MCF 10A (cell line): ENCODE measurements at regions not wholly inside any gene's neighbourhood (a gene's known extent, or its start where the extent isn't known, plus 50 kb on each side); places are given as distances from the start of the nearest gene placed in this dataset.
"Not testable (repeated sequence)": the region's sequence is repeated elsewhere in the genome, so short reads cannot be mapped to it uniquely, and the experiment has no call there.

Source experiments
- BruUV-seq: library from RNA; stranded (reverse); fragments of 400-500 nt; replicated peaks from 2 replicates; lab custom pipeline; 2021; lab: Mats Ljungman, UMichigan
- CTCF ChIA-PET: fragments of 300-600 bp; sonication (Branson Sonifier 250); formaldehyde crosslinking; extraction: SDS; loops from one replicate; lab custom pipeline; 2021; ENCODE audit warnings: antibody characterized with exemption, inconsistent platforms; lab: Yijun Ruan, JAX
- POLR2A ChIA-PET: fragments of 300-600, 350-650 bp; sonication (Branson Sonifier 250); formaldehyde crosslinking; extraction: SDS; loops from one replicate; lab custom pipeline; 2020; ENCODE audit warnings: antibody characterized with exemption, inconsistent platforms; lab: Yijun Ruan, JAX
- DNase-seq: peaks from one replicate; pipeline ENCODE4 v3.0.0-alpha.2; 2018; ENCODE audit not compliant: unreplicated experiment
- H3K27ac Mint-ChIP-seq: one replicate; pipeline ENCODE4 v1.8.0; 2022; ENCODE audit warnings: mild to moderate bottlenecking, low read depth, mixed read lengths; ENCODE audit not compliant: unreplicated experiment
- H3K27me3 Mint-ChIP-seq: one replicate; pipeline ENCODE4 v1.8.0; 2022; ENCODE audit warnings: mixed read lengths; ENCODE audit not compliant: insufficient read depth, unreplicated experiment
- H3K36me3 Mint-ChIP-seq: one replicate; pipeline ENCODE4 v1.8.0; 2022; ENCODE audit warnings: mild to moderate bottlenecking, moderate library complexity, mixed read lengths; ENCODE audit not compliant: insufficient read depth, unreplicated experiment
- H3K4me1 Mint-ChIP-seq: one replicate; pipeline ENCODE4 v1.8.0; 2022; ENCODE audit warnings: mixed read lengths; ENCODE audit not compliant: insufficient read depth, unreplicated experiment
- H3K4me3 Mint-ChIP-seq: one replicate; pipeline ENCODE4 v1.8.0; 2022; ENCODE audit warnings: mild to moderate bottlenecking, moderate library complexity, mixed read lengths; ENCODE audit not compliant: unreplicated experiment
- H3K9me3 Mint-ChIP-seq: one replicate; pipeline ENCODE4 v1.8.0; 2022; ENCODE audit warnings: mixed read lengths; ENCODE audit not compliant: unreplicated experiment
- CTCF ChIP-seq: fragments of 200-600 bp; IDR thresholded peaks from one replicate; pipeline ENCODE4 v1.8.0; 2022; ENCODE audit warnings: antibody characterized with exemption, mild to moderate bottlenecking; ENCODE audit not compliant: unreplicated experiment
- intact Hi-C: fragments of 100-400 bp; cut with micrococcal nuclease; formaldehyde crosslinking; loops from 2 replicates; pipeline ENCODE4 v1.14.1; 2022

DNA sequence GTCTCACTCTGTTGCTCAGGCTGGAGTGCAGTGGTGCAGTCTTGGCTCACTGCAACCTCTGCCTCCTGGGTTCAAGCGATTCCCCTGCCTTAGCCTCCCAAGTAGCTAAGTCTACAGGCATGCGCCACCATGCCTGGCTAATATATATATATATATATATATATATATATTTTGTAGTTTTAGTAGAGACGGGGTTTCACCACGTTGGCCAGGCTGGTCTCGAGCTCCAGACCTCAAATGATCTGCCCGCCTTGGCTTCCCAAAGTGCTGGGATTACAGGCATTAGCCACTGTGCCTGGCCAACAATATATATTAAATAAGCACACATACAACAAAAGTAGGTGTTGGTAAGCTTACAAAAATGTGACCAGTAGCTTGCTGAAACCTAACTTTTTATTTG lies 1364.3 kb downstream of the CDH12 start:
- H3K27ac Mint-ChIP-seq, H3K9me3 Mint-ChIP-seq, H3K4me1 Mint-ChIP-seq, POLR2A ChIA-PET, intact Hi-C loops, H3K27me3 Mint-ChIP-seq, CTCF ChIA-PET, H3K4me3 Mint-ChIP-seq, BruUV-seq, H3K36me3 Mint-ChIP-seq, DNase-seq: not testable (repeated sequence)

GRCh38 chr5:21485458-21486000 lies 1367.6 kb downstream of the CDH12 start:
- POLR2A ChIA-PET, H3K27ac Mint-ChIP-seq, intact Hi-C loops, H3K4me1 Mint-ChIP-seq, H3K9me3 Mint-ChIP-seq, H3K27me3 Mint-ChIP-seq, H3K4me3 Mint-ChIP-seq, BruUV-seq: not testable (repeated sequence)
- CTCF ChIA-PET: interaction anchor here (1.0 kb wide), 1 partner anchor 26 kb away, joined by 3 read pairs; no protein-coding TSS in a partner anchor
- peak; percentile 47 for DNase-seq
- TF ChIP-seq CTCF: peak; percentile 70
- H3K36me3 Mint-ChIP-seq: peaks cover 22% of the 10 kb centered on the region

- DNase-seq, H3K9me3 Mint-ChIP-seq, H3K27me3 Mint-ChIP-seq, H3K4me3 Mint-ChIP-seq, H3K4me1 Mint-ChIP-seq, H3K27ac Mint-ChIP-seq, intact Hi-C loops, CTCF ChIA-PET, BruUV-seq, POLR2A ChIA-PET: not testable (repeated sequence)
- peaks cover 29% of the 10 kb centered on the region for H3K36me3 Mint-ChIP-seq
Observed at GRCh38 chr5:21484498-21484889, 1368.7 kb downstream of the CDH12 start.

DNA sequence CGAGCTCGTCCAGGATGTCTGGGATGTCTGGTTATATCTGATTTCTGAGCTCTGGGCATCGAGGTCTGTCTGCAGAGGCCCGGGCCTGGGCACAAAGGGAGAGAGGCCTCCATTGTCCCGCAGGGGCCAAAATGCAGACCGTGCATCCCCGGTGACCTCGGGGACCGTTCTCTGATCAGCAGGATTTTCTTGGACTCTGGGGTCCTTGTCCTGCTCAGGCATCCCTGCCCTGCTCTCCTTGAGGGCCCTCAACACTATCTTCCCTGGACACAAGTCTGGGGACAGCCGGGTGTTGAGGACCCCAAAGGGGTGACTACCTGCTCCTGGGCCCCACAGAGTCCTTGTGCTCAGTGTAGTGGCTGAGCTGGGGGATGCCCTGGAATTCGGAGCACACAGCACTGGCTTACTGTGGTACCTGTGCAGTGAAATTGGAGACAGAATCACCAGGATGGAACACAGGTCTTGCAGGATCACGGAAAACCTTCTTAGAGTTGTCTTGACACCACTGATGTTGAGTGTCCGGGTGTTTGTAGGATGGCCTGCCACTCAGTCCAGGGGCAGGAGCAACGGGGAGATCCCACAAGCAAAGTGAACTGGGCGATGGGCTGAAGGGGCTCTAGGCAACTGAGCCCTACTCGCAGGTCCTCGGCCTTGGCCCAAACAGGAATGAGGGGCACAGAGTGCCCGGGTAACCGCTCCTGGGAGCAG lies 1369.2 kb downstream of the CDH12 start:
- CTCF ChIA-PET, H3K4me3 Mint-ChIP-seq, H3K27ac Mint-ChIP-seq, H3K4me1 Mint-ChIP-seq, POLR2A ChIA-PET, DNase-seq, H3K27me3 Mint-ChIP-seq, H3K9me3 Mint-ChIP-seq, intact Hi-C loops, BruUV-seq: not testable (repeated sequence)
- peaks cover 35% of the 10 kb centered on the region for H3K36me3 Mint-ChIP-seq

- BruUV-seq, H3K27ac Mint-ChIP-seq, H3K4me3 Mint-ChIP-seq, H3K4me1 Mint-ChIP-seq, DNase-seq, POLR2A ChIA-PET, H3K9me3 Mint-ChIP-seq, H3K27me3 Mint-ChIP-seq, intact Hi-C loops: not testable (repeated sequence)
- CTCF ChIA-PET: interaction anchor here (0.6 kb wide), 1 partner anchor 510 kb away, joined by 3 read pairs; no protein-coding TSS in a partner anchor
- peaks cover 43% of the 10 kb centered on the region for H3K36me3 Mint-ChIP-seq
Observed at GRCh38 chr5:21482983-21483650, 1370.0 kb downstream of the CDH12 start.

GRCh38 chr5:21482522-21482921 lies 1370.6 kb downstream of the CDH12 start:
- H3K27ac Mint-ChIP-seq, H3K4me1 Mint-ChIP-seq, H3K9me3 Mint-ChIP-seq, H3K27me3 Mint-ChIP-seq, POLR2A ChIA-PET, H3K4me3 Mint-ChIP-seq, DNase-seq, intact Hi-C loops, BruUV-seq: not testable (repeated sequence)
- CTCF ChIA-PET: interaction anchor here (0.6 kb wide), 1 partner anchor 510 kb away, joined by 3 read pairs; no protein-coding TSS in a partner anchor
- H3K36me3 Mint-ChIP-seq: peaks cover 44% of the 10 kb centered on the region

GRCh38 chr5:21481320-21482270 lies 1371.5 kb downstream of the CDH12 start:
- CTCF ChIA-PET: interaction anchor here (0.6 kb wide), 1 partner anchor 1496 kb away, joined by 3 read pairs; no protein-coding TSS in a partner anchor
- DNase-seq, H3K27me3 Mint-ChIP-seq, H3K27ac Mint-ChIP-seq, H3K9me3 Mint-ChIP-seq, H3K4me3 Mint-ChIP-seq, intact Hi-C loops, POLR2A ChIA-PET, H3K4me1 Mint-ChIP-seq, BruUV-seq: not testable (repeated sequence)
- peaks cover 44% of the 10 kb centered on the region for H3K36me3 Mint-ChIP-seq
